Right lung (tissue), 2 donors: ENCODE measurements at regions not wholly inside any gene's neighbourhood (a gene's known extent, or its start where the extent isn't known, plus 50 kb on each side); places are given as distances from the start of the nearest gene placed in this dataset.
"Not testable (repeated sequence)": the region's sequence is repeated elsewhere in the genome, so short reads cannot be mapped to it uniquely, and the experiment has no call there.

Source experiments
- DNase-seq, 2 donors: peaks; one replicate each; pipeline ENCODE4 v3.0.0-alpha.2; 2013

GRCh38 chr9:110025551-110026170 lies 182.3 kb downstream of the C9orf152 start:
- no peak for DNase-seq

GRCh38 chr9:110027671-110028081 lies 180.3 kb downstream of the C9orf152 start:
- peak in 1 of 2 donors; percentile 22 for DNase-seq

- no peak for DNase-seq
These were observed 179.7 kb downstream of the C9orf152 start for GRCh38 chr9:110028271-110028670.

GRCh38 chr9:110028676-110029075 lies 179.3 kb downstream of the C9orf152 start:
- DNase-seq, result no peak

- peak in 1 of 2 donors; percentile 25 for DNase-seq
These were observed 178.5 kb downstream of the C9orf152 start for GRCh38 chr9:110029429-110029955.

- no peak for DNase-seq
These were observed 177.9 kb downstream of the C9orf152 start for GRCh38 chr9:110029956-110030480.

- no peak for DNase-seq
These were observed 177.3 kb downstream of the C9orf152 start for GRCh38 chr9:110030632-110031031.

GRCh38 chr9:110031511-110032173 lies 176.3 kb downstream of the C9orf152 start:
- no peak for DNase-seq

- not testable (repeated sequence) for DNase-seq
These were observed 175.4 kb downstream of the C9orf152 start for GRCh38 chr9:110032532-110032931.

GRCh38 chr9:110033869-110034268 lies 174.1 kb downstream of the C9orf152 start:
- DNase-seq, result no peak

GRCh38 chr9:110036286-110036685 lies 171.7 kb downstream of the C9orf152 start:
- DNase-seq, result no peak

GRCh38 chr9:110040788-110041187 lies 167.2 kb downstream of the C9orf152 start:
- DNase-seq, result no peak

- no peak for DNase-seq
These were observed 166.5 kb downstream of the C9orf152 start for GRCh38 chr9:110041452-110041851.

- DNase-seq, result no peak
These were observed 160.6 kb downstream of the C9orf152 start for GRCh38 chr9:110047232-110047954.

- DNase-seq, result no peak
These were observed 160.0 kb downstream of the C9orf152 start for GRCh38 chr9:110047955-110048402.

GRCh38 chr9:110048403-110048975 lies 159.5 kb downstream of the C9orf152 start:
- peak; percentile 74 to 78 for DNase-seq

- DNase-seq, result no peak
These were observed 158.8 kb downstream of the C9orf152 start for GRCh38 chr9:110048976-110049698.

GRCh38 chr9:110049699-110050450 lies 158.1 kb downstream of the C9orf152 start:
- no peak for DNase-seq

GRCh38 chr9:110050925-110051355 lies 157.0 kb downstream of the C9orf152 start:
- no peak for DNase-seq

- DNase-seq, result no peak
These were observed 151.9 kb downstream of the C9orf152 start for GRCh38 chr9:110056062-110056461.
